Loucy (cell line): ENCODE measurements at regions not wholly inside any gene's neighbourhood (a gene's known extent, or its start where the extent isn't known, plus 50 kb on each side); places are given as distances from the start of the nearest gene placed in this dataset.
"Not testable (repeated sequence)": the region's sequence is repeated elsewhere in the genome, so short reads cannot be mapped to it uniquely, and the experiment has no call there.

Experiments
- H2AFZ ChIP-seq: fragments of 200-600 bp; sonication (generic); 2 replicates; pipeline ENCODE4 v1.6.0; 2016; ENCODE audit warnings: antibody characterized with exemption, mild to moderate bottlenecking, low read length, moderate library complexity
- H3F3A ChIP-seq: fragments of 200-600 bp; 2 replicates; pipeline ENCODE4 v1.6.0; 2016; ENCODE audit warnings: antibody characterized with exemption, low read depth, mild to moderate bottlenecking
- H3K27me3 ChIP-seq: fragments of 200-600 bp; sonication (generic); 2 replicates; pipeline ENCODE4 v1.6.1; 2014; ENCODE audit warnings: low read length, mild to moderate bottlenecking; ENCODE audit not compliant: insufficient read depth, poor library complexity, severe bottlenecking
- H3K36me3 ChIP-seq: fragments of 200-600 bp; sonication (generic); 2 replicates; pipeline ENCODE4 v1.6.1; 2016; ENCODE audit warnings: low read length; ENCODE audit not compliant: insufficient read depth
- H3K4me1 ChIP-seq: fragments of 200-600 bp; sonication (generic); 2 replicates; pipeline ENCODE4 v1.5.1; 2014; ENCODE audit warnings: low read length, mild to moderate bottlenecking; ENCODE audit not compliant: insufficient read depth, poor library complexity, severe bottlenecking
- H3K4me2 ChIP-seq: fragments of 200-600 bp; sonication (generic); 2 replicates; pipeline ENCODE4 v1.6.0; 2014; ENCODE audit warnings: antibody characterized with exemption, low read length, low read depth, mild to moderate bottlenecking; ENCODE audit not compliant: poor library complexity, severe bottlenecking
- H3K4me3 ChIP-seq: fragments of 200-600 bp; sonication (generic); 2 replicates; pipeline ENCODE4 v1.5.1; 2014; ENCODE audit warnings: low read length, mild to moderate bottlenecking, mixed read lengths; ENCODE audit not compliant: poor library complexity, severe bottlenecking
- H3K79me2 ChIP-seq: fragments of 200-600 bp; sonication (generic); 2 replicates; pipeline ENCODE4 v1.6.1; 2014; ENCODE audit warnings: low read length; ENCODE audit not compliant: insufficient read depth
- H3K9ac ChIP-seq: fragments of 200-600 bp; sonication (generic); 2 replicates; pipeline ENCODE4 v1.6.0; 2014; ENCODE audit warnings: mild to moderate bottlenecking, low read depth, low read length, moderate library complexity; ENCODE audit not compliant: poor library complexity, severe bottlenecking
- H3K9me2 ChIP-seq: fragments of 200-600 bp; sonication (generic); replicated peaks from 2 replicates; pipeline ENCODE4 v1.6.1; 2016; ENCODE audit warnings: low read depth, low read length, mixed read lengths
- H3K9me3 ChIP-seq: fragments of 200-600 bp; sonication (generic); 2 replicates; pipeline ENCODE4 v1.6.1; 2014; ENCODE audit warnings: mild to moderate bottlenecking, antibody characterized with exemption, low read length, low read depth; ENCODE audit not compliant: insufficient read depth
- H4K20me1 ChIP-seq: fragments of 200-600 bp; sonication (generic); 2 replicates; pipeline ENCODE4 v1.6.0; 2014; ENCODE audit warnings: antibody characterized with exemption, low read length, mild to moderate bottlenecking; ENCODE audit not compliant: insufficient read depth, poor library complexity, severe bottlenecking
- EZH2phosphoT487 ChIP-seq: fragments of 200-600 bp; IDR thresholded peaks from 2 replicates; pipeline ENCODE4 v1.6.1; 2018; ENCODE audit warnings: antibody characterized with exemption, mild to moderate bottlenecking, moderate library complexity, borderline replicate concordance
- TF ChIP-seq, protein P1 (sequence below): fragments of 200-600 bp; sonication (generic); conservative IDR thresholded peaks from 2 replicates; pipeline ENCODE4 v1.5.1; 2014; ENCODE audit warnings: mild to moderate bottlenecking, antibody characterized with exemption, low read length

DNA sequence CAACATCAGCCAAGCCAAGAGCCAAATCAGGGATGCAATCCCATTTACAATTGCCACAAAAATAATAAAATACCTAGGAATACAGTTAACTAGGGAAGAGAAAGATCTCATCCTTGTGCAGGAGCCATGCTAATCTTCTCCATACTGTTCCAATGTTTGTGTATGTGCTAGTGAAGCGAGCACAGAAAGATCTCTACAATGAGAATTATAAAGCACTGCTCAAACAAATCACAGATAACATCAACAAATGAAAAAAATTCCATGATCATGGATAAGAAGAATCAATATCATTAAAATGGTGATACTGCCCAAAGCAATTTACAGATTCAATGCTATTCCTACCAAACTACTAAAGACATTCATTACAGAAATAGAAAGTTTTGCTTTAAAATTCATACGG, 215.6 kb downstream of the FOXG1 start:
- Histone ChIP-seq H3K4me2 (no peak overlapping the region), H3K36me3 (no peaks in the 10 kb centered on the region), H3K9ac (no peak overlapping the region), H3K9me3 (no peaks in the 10 kb centered on the region; the same call in 1 of the 2 replicates), H4K20me1 (no peaks in the 10 kb centered on the region), H3K79me2 (no peaks in the 10 kb centered on the region), H3K27me3 (no peaks in the 10 kb centered on the region), H3K4me3 (no peak overlapping the region), H3K9me2 (no peaks in the 10 kb centered on the region), H3K4me1 (no peaks in the 10 kb centered on the region), H2AFZ (no peak overlapping the region), H3F3A (no peaks in the 10 kb centered on the region)
- TF ChIP-seq EZH2phosphoT487, result no peak
- TF ChIP-seq, protein P1, sequence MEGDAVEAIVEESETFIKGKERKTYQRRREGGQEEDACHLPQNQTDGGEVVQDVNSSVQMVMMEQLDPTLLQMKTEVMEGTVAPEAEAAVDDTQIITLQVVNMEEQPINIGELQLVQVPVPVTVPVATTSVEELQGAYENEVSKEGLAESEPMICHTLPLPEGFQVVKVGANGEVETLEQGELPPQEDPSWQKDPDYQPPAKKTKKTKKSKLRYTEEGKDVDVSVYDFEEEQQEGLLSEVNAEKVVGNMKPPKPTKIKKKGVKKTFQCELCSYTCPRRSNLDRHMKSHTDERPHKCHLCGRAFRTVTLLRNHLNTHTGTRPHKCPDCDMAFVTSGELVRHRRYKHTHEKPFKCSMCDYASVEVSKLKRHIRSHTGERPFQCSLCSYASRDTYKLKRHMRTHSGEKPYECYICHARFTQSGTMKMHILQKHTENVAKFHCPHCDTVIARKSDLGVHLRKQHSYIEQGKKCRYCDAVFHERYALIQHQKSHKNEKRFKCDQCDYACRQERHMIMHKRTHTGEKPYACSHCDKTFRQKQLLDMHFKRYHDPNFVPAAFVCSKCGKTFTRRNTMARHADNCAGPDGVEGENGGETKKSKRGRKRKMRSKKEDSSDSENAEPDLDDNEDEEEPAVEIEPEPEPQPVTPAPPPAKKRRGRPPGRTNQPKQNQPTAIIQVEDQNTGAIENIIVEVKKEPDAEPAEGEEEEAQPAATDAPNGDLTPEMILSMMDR, result no peak

DNA sequence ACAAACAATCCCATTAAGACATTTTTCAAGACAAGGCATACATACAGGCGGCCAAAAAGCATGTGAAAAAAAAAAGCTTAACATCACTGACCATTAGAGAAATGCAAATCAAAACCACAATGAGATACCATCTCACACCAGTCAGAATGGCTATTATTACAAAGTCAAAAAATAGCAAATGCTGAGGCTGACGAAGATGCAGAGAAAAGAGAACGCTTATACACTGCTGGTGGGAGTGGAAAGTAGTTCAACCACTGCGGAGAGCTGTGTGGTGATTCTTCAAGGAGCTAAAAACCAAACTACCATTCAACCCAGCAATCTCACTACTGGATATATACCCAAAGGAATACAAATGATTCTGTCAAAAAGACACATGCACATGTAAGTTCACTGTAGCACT, 216.7 kb downstream of the FOXG1 start:
- TF ChIP-seq, protein P1, result no peak
- TF ChIP-seq EZH2phosphoT487, result no peak
- Histone ChIP-seq H3K4me2 (no peak overlapping the region), H3K4me1 (no peaks in the 10 kb centered on the region), H3K79me2 (no peaks in the 10 kb centered on the region), H2AFZ (no peak overlapping the region), H3K9me3 (no peaks in the 10 kb centered on the region; the same call in 1 of the 2 replicates), H3K9ac (no peak overlapping the region), H3K36me3 (no peaks in the 10 kb centered on the region), H3K27me3 (no peaks in the 10 kb centered on the region), H3K4me3 (no peak overlapping the region), H4K20me1 (no peaks in the 10 kb centered on the region), H3F3A (no peaks in the 10 kb centered on the region), H3K9me2 (no peaks in the 10 kb centered on the region)

DNA sequence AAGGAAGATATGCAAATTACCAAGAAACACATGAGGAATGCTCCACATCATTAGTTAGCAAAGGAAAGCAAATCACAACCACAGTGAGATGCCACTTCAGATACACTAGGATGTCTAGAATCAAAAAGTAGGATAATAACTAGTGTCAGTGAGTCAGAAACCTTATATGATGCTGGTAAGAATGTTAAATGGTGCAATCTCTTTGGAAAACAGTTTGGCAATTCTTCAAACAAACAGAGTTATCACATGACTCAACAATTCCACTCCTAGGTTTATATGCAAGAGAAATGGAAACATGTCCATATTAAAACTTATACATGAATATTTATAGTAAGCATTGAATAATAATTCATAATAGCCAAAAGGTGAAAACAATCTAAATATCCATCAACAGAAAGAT, 220.9 kb downstream of the FOXG1 start:
- H3K27me3 ChIP-seq, result no peaks in the 10 kb centered on the region
- no peak overlapping the region for H2AFZ ChIP-seq
- H3K9me3 ChIP-seq, result no peaks in the 10 kb centered on the region
- no peaks in the 10 kb centered on the region for H3K4me1 ChIP-seq
- H4K20me1 ChIP-seq, result no peaks in the 10 kb centered on the region
- H3K36me3 ChIP-seq, result no peaks in the 10 kb centered on the region
- TF ChIP-seq, protein P1, result no peak
- TF ChIP-seq EZH2phosphoT487, result no peak
- no peak overlapping the region for H3K4me2 ChIP-seq
- H3K9ac ChIP-seq, result no peak overlapping the region
- H3K9me2 ChIP-seq, result no peaks in the 10 kb centered on the region
- H3K4me3 ChIP-seq, result no peak overlapping the region
- no peaks in the 10 kb centered on the region for H3K79me2 ChIP-seq
- H3F3A ChIP-seq, result no peaks in the 10 kb centered on the region

- not testable (repeated sequence) for H3K4me1 ChIP-seq, H3K4me2 ChIP-seq, H2AFZ ChIP-seq, H4K20me1 ChIP-seq, H3K4me3 ChIP-seq, H3K27me3 ChIP-seq, H3K36me3 ChIP-seq, H3F3A ChIP-seq, H3K9ac ChIP-seq, H3K9me3 ChIP-seq, H3K9me2 ChIP-seq, H3K79me2 ChIP-seq
Measured at GRCh38 chr14:28997196-28997595, 230.6 kb downstream of the FOXG1 start.
